IMR-90 (cell line): ENCODE measurements at regions not wholly inside any gene's neighbourhood (a gene's known extent, or its start where the extent isn't known, plus 50 kb on each side); places are given as distances from the start of the nearest gene placed in this dataset.

Experiments used
- ATAC-seq: fragments of 200-7000 bp; cut with Tn5 transposase; 2 replicates; pipeline ENCODE4 v1.9.1; 2020; ENCODE audit warnings: low read depth, mild to moderate bottlenecking, moderate library complexity
- BruUV-seq: library from RNA; stranded (reverse); fragments of 400-500 nt; replicated peaks from 2 replicates; lab custom pipeline; 2021; lab: Mats Ljungman, UMichigan
- CTCF ChIA-PET: fragments of 300-600 bp; formaldehyde crosslinking; extraction: SDS; loops from one replicate; lab custom pipeline; 2021; ENCODE audit warnings: antibody characterized with exemption; lab: Yijun Ruan, JAX
- POLR2A ChIA-PET: fragments of 300-600 bp; sonication (Branson Sonifier 250); formaldehyde crosslinking; loops from one replicate; lab custom pipeline; 2022; ENCODE audit warnings: antibody characterized with exemption; ENCODE audit not compliant: unreplicated experiment; lab: Charles Lee
- DNase-seq: peaks from one replicate; pipeline ENCODE4 v3.0.0; 2013
- H2AFZ ChIP-seq: replicated peaks from 2 replicates; pipeline ENCODE3; 2013; ENCODE audit warnings: low read length, mild to moderate bottlenecking; ENCODE audit not compliant: poor library complexity
- H2AK5ac ChIP-seq: 2 replicates; pipeline ENCODE4 v1.6.1; 2013; ENCODE audit warnings: low read depth, low read length, inconsistent platforms
- H2AK9ac ChIP-seq: replicated peaks from 2 replicates; pipeline ENCODE3; 2013; ENCODE audit warnings: mild to moderate bottlenecking, low read depth, low read length, moderate library complexity; ENCODE audit not compliant: poor library complexity
- H2BK120ac ChIP-seq: 2 replicates; pipeline ENCODE4 v1.6.1; 2013; ENCODE audit warnings: low read depth, low read length, inconsistent platforms
- H2BK15ac ChIP-seq: 3 replicates; pipeline ENCODE4 v1.6.1; 2013; ENCODE audit warnings: low read depth, low read length, inconsistent platforms
- H2BK20ac ChIP-seq: 2 replicates; pipeline ENCODE4 v1.6.1; 2013; ENCODE audit warnings: low read depth, mild to moderate bottlenecking, inconsistent platforms, low read length, moderate library complexity
- H2BK5ac ChIP-seq: 2 replicates; pipeline ENCODE4 v1.6.1; 2013; ENCODE audit warnings: mild to moderate bottlenecking, low read depth, low read length, inconsistent platforms; ENCODE audit not compliant: poor library complexity, severe bottlenecking
- H3K14ac ChIP-seq: replicated peaks from 2 replicates; pipeline ENCODE4 v1.6.1; 2013; ENCODE audit warnings: low read depth, low read length, inconsistent platforms
- H3K18ac ChIP-seq: 2 replicates; pipeline ENCODE4 v1.6.1; 2013; ENCODE audit warnings: low read depth, low read length, control low read depth
- H3K23ac ChIP-seq: 2 replicates; pipeline ENCODE4 v1.6.1; 2013; ENCODE audit warnings: low read depth, low read length, inconsistent platforms
- H3K27ac ChIP-seq: 2 replicates; pipeline ENCODE4 v1.5.1; 2013; ENCODE audit warnings: mild to moderate bottlenecking, control low read depth, low read length; ENCODE audit not compliant: insufficient read depth
- H3K27me3 ChIP-seq: 2 replicates; pipeline ENCODE4 v1.6.1; 2013; ENCODE audit warnings: low read length; ENCODE audit not compliant: control insufficient read depth, insufficient read depth
- H3K36me3 ChIP-seq: 2 replicates; pipeline ENCODE4 v1.6.1; 2013; ENCODE audit warnings: low read length, mixed read lengths; ENCODE audit not compliant: control insufficient read depth, insufficient read depth
- H3K4ac ChIP-seq: 2 replicates; pipeline ENCODE4 v1.6.1; 2013; ENCODE audit warnings: low read depth, low read length, inconsistent platforms
- H3K4me1 ChIP-seq: 2 replicates; pipeline ENCODE4 v1.6.1; 2013; ENCODE audit warnings: low read length, mixed read lengths; ENCODE audit not compliant: control insufficient read depth, insufficient read depth
- H3K4me2 ChIP-seq: 2 replicates; pipeline ENCODE4 v1.6.1; 2013; ENCODE audit warnings: low read depth, mild to moderate bottlenecking, control low read depth, low read length, moderate library complexity
- H3K4me3 ChIP-seq: 2 replicates; pipeline ENCODE4 v1.5.1; 2013; ENCODE audit warnings: low read depth, mild to moderate bottlenecking, control low read depth, low read length, moderate library complexity; ENCODE audit not compliant: insufficient read depth
- H3K56ac ChIP-seq: 2 replicates; pipeline ENCODE4 v1.6.1; 2013; ENCODE audit warnings: low read length, inconsistent platforms; ENCODE audit not compliant: insufficient read depth; ENCODE audit errors: extremely low read depth
- H3K79me1 ChIP-seq, 2 experiments: 2 replicates each; pipeline ENCODE4 v1.6.1; 2013; ENCODE audit warnings: low read length in 2 of 2, inconsistent platforms in 1 of 2, low read depth in 1 of 2
- H3K9ac ChIP-seq: 2 replicates; pipeline ENCODE4 v1.6.1; 2013; ENCODE audit warnings: low read depth, low read length, control low read depth
- H3K9me1 ChIP-seq: 2 replicates; pipeline ENCODE4 v1.6.1; 2013; ENCODE audit warnings: low read length, inconsistent platforms; ENCODE audit not compliant: insufficient read depth
- H3K9me3 ChIP-seq: 2 replicates; pipeline ENCODE4 v1.6.1; 2013; ENCODE audit warnings: low read length; ENCODE audit not compliant: control insufficient read depth, insufficient read depth
- H4K20me1 ChIP-seq: 2 replicates; pipeline ENCODE4 v1.6.1; 2013; ENCODE audit warnings: low read length, inconsistent platforms; ENCODE audit not compliant: insufficient read depth
- H4K5ac ChIP-seq: 2 replicates; pipeline ENCODE4 v1.6.1; 2013; ENCODE audit warnings: mild to moderate bottlenecking, low read depth, low read length, control low read depth
- H4K8ac ChIP-seq, 2 experiments: 2 replicates each; pipeline ENCODE4 v1.6.1; 2013; ENCODE audit warnings: low read depth in 2 of 2, low read length in 2 of 2, control low read depth in 1 of 2, inconsistent platforms in 1 of 2
- H4K91ac ChIP-seq: 2 replicates; pipeline ENCODE4 v1.6.1; 2013; ENCODE audit warnings: low read depth, low read length, inconsistent platforms; ENCODE audit not compliant: insufficient read depth
- BHLHE40 ChIP-seq: fragments of 150-350 bp; IDR thresholded peaks from 2 replicates; pipeline ENCODE4 v1.6.1; 2016; ENCODE audit warnings: mild to moderate bottlenecking, low read depth, low read length
- CEBPB ChIP-seq: IDR thresholded peaks from 2 replicates; pipeline ENCODE4 v1.6.1; 2012; ENCODE audit warnings: low read depth, low read length, improper control_type of control experiment
- ELK1 ChIP-seq: fragments of 150-350 bp; IDR thresholded peaks from 2 replicates; pipeline ENCODE4 v1.6.1; 2016; ENCODE audit warnings: low read depth, mild to moderate bottlenecking, low read length, moderate library complexity, borderline replicate concordance
- MAZ ChIP-seq: IDR thresholded peaks from 2 replicates; pipeline ENCODE4 v1.6.1; 2012; ENCODE audit warnings: low read depth, mild to moderate bottlenecking, low read length, improper control_type of control experiment, moderate library complexity, borderline replicate concordance
- POLR2A ChIP-seq: IDR thresholded peaks from 2 replicates; pipeline ENCODE4 v1.6.1; 2012; ENCODE audit warnings: mild to moderate bottlenecking, low read depth, low read length
- RCOR1 ChIP-seq: IDR thresholded peaks from 2 replicates; pipeline ENCODE4 v1.6.1; 2012; ENCODE audit warnings: mild to moderate bottlenecking, low read length, improper control_type of control experiment; ENCODE audit not compliant: insufficient replicate concordance
- WGBS, 2 experiments: methylation state at CpG; one replicate each; pipeline versions ENCODE4 v1.1.5 to v1.1.7; 2013; ENCODE audit warnings: missing lambda C conversion rate in 2 of 2; ENCODE audit not compliant: insufficient read length in 1 of 2; ENCODE audit errors: extremely low coverage in 2 of 2; 5-methylcytosine and 5-hydroxymethylcytosine counted together
- dilution Hi-C: fragments of 300-500 bp; cut with HindIII; formaldehyde crosslinking; loops from one replicate; pipeline ENCODE4 v1.14.3; 2018; ENCODE audit warnings: low sequenced_read_pairs; ENCODE audit not compliant: unreplicated experiment
- in situ Hi-C: fragments of 300-500 bp; cut with MboI; formaldehyde crosslinking; loops from 3 replicates; pipeline ENCODE4 v1.14.3; 2019; ENCODE audit warnings: low sequenced_read_pairs, inconsistent platforms, mixed read lengths
- intact Hi-C: fragments of 100-400 bp; cut with micrococcal nuclease; formaldehyde crosslinking; loops from 2 replicates; pipeline ENCODE4 v1.10.0; 2022

- Histone ChIP-seq H3K9me1 (no peaks in the 10 kb centered on the region), H3K4me1 (no peaks in the 10 kb centered on the region), H2AK5ac (no peak overlapping the region), H3K36me3 (no peaks in the 10 kb centered on the region), H4K91ac (no peak overlapping the region), H2AK9ac (no peak overlapping the region), H4K8ac (no peak overlapping the region), H4K20me1 (no peaks in the 10 kb centered on the region), H2AFZ (no peak overlapping the region), H2BK120ac (no peak overlapping the region), H2BK20ac (no peak overlapping the region), H3K9ac (no peak overlapping the region), H3K56ac (no peak overlapping the region), H3K27me3 (no peaks in the 10 kb centered on the region), H3K4ac (no peak overlapping the region), H3K79me1 (no peaks in the 10 kb centered on the region), H3K9me3 (no peaks in the 10 kb centered on the region), H3K18ac (no peak overlapping the region), H3K27ac (no peak overlapping the region), H3K23ac (no peak overlapping the region), H3K4me2 (no peak overlapping the region), H3K14ac (no peak overlapping the region), H3K4me3 (no peak overlapping the region), H2BK5ac (no peak overlapping the region), H4K5ac (no peak overlapping the region), H2BK15ac (no peak overlapping the region)
- POLR2A ChIA-PET: no interaction called here
- no peak for TF ChIP-seq ELK1
- no peak for TF ChIP-seq MAZ
- TF ChIP-seq CEBPB: no peak
- TF ChIP-seq BHLHE40: no peak
- TF ChIP-seq RCOR1: no peak
- no peak for TF ChIP-seq POLR2A
- WGBS, 2 experiments: no CpG with 5 or more reads among the region's 1 CpG
- BruUV-seq: no TSS peak
- dilution Hi-C loops: no loop called here
- DNase-seq (no peak), ATAC-seq (no peak)
- intact Hi-C loops: loop anchor here (10.0 kb wide), 1 partner anchor 181 kb away; no protein-coding TSS in a partner anchor
- CTCF ChIA-PET: no interaction called here
- in situ Hi-C loops: no loop called here
Measured at GRCh38 chr18:60176259-60176658, 196.3 kb downstream of the MC4R start.
